Keratinocyte (primary cell): ENCODE measurements at regions not wholly inside any gene's neighbourhood (a gene's known extent, or its start where the extent isn't known, plus 50 kb on each side); places are given as distances from the start of the nearest gene placed in this dataset.

Source experiments
- DNase-seq: peaks from one replicate; pipeline ENCODE4 v3.0.0-alpha.2; 2011; ENCODE audit warnings: low read depth, missing footprints, low spot score
- FAIRE-seq: peaks from 2 replicates; lab custom pipeline; 2011; peaks lifted over from hg19 to GRCh38; lab: Jason Lieb, UNC
- H2AFZ ChIP-seq: 2 replicates; pipeline ENCODE4 v1.6.0; 2012; ENCODE audit warnings: low read length, control low read depth, inconsistent platforms; ENCODE audit not compliant: control insufficient read depth
- H3K27ac ChIP-seq: 2 replicates; pipeline ENCODE4 v1.5.1; 2011; ENCODE audit warnings: low read length; ENCODE audit not compliant: control insufficient read depth, insufficient read depth
- H3K27me3 ChIP-seq: 3 replicates; pipeline ENCODE4 v1.6.0; 2011; ENCODE audit warnings: low read length; ENCODE audit not compliant: control insufficient read depth, insufficient read depth; ENCODE audit errors: extremely low read depth
- H3K36me3 ChIP-seq, 2 experiments: 2 replicates in 1 of 2; 3 replicates in 1 of 2; pipeline ENCODE4 v1.5.1; 2011; ENCODE audit warnings: low read length in 2 of 2, mild to moderate bottlenecking in 1 of 2; ENCODE audit not compliant: control insufficient read depth in 2 of 2, insufficient read depth in 2 of 2; ENCODE audit errors: extremely low read depth in 1 of 2
- H3K4me1 ChIP-seq: 3 replicates; pipeline ENCODE4 v1.5.1; 2011; ENCODE audit warnings: low read length; ENCODE audit not compliant: control insufficient read depth, insufficient read depth; ENCODE audit errors: extremely low read depth
- H3K4me2 ChIP-seq: 3 replicates; pipeline ENCODE4 v1.6.0; 2011; ENCODE audit warnings: low read depth, low read length; ENCODE audit not compliant: control insufficient read depth, insufficient read depth; ENCODE audit errors: extremely low read depth
- H3K4me3 ChIP-seq, 3 experiments: fragments of 200-600 bp in 1 of 3; sonication (generic) in 1 of 3; 2 replicates in 2 of 3; 3 replicates in 1 of 3; pipeline ENCODE4 v1.5.1; 2011 to 2016; ENCODE audit warnings: low read length in 3 of 3, mild to moderate bottlenecking in 3 of 3, control low read depth in 2 of 3, inconsistent platforms in 1 of 3, low read depth in 1 of 3, mixed read lengths in 1 of 3, mixed run types in 1 of 3, moderate library complexity in 1 of 3; ENCODE audit not compliant: control insufficient read depth in 2 of 3, insufficient read depth in 2 of 3; ENCODE audit errors: extremely low read depth in 1 of 3
- H3K79me2 ChIP-seq: 2 replicates; pipeline ENCODE4 v1.6.0; 2012; ENCODE audit warnings: low read length; ENCODE audit not compliant: control insufficient read depth, insufficient read depth
- H3K9ac ChIP-seq: 3 replicates; pipeline ENCODE4 v1.6.0; 2011; ENCODE audit warnings: low read length; ENCODE audit not compliant: control insufficient read depth, insufficient read depth; ENCODE audit errors: extremely low read depth
- H3K9me1 ChIP-seq: 3 replicates; pipeline ENCODE4 v1.6.0; 2011; ENCODE audit warnings: low read length; ENCODE audit not compliant: control insufficient read depth, insufficient read depth; ENCODE audit errors: extremely low read depth
- H3K9me3 ChIP-seq: 2 replicates; pipeline ENCODE4 v1.5.1; 2012; ENCODE audit warnings: low read depth, low read length; ENCODE audit not compliant: control insufficient read depth
- H4K20me1 ChIP-seq: 3 replicates; pipeline ENCODE4 v1.6.0; 2011; ENCODE audit warnings: low read length; ENCODE audit not compliant: control insufficient read depth, insufficient read depth; ENCODE audit errors: extremely low read depth
- CTCF ChIP-seq, 3 experiments: IDR thresholded peaks in 1 of 3; conservative IDR thresholded peaks in 1 of 3; optimal IDR thresholded peaks in 1 of 3; 2 replicates in 2 of 3; 3 replicates in 1 of 3; pipeline versions ENCODE3 to v1.5.1; 2011; ENCODE audit warnings: low read length in 3 of 3, mild to moderate bottlenecking in 3 of 3, moderate library complexity in 2 of 3, control low read depth in 1 of 3, inconsistent platforms in 1 of 3; ENCODE audit not compliant: insufficient read depth in 2 of 3; ENCODE audit errors: extremely low read depth in 1 of 3
- EZH2 ChIP-seq: IDR thresholded peaks from one replicate; pipeline ENCODE4 v1.6.1; 2012; ENCODE audit warnings: inconsistent platforms, mild to moderate bottlenecking, low read length, moderate library complexity
- dilution Hi-C: fragments of 300-500 bp; cut with MboI; formaldehyde crosslinking; loops from one replicate; pipeline ENCODE4 v1.7.0; 2020; ENCODE audit warnings: low sequenced_read_pairs; ENCODE audit not compliant: extremely low pct_ligation_motif_present

- Histone ChIP-seq H3K27ac (no peak overlapping the region), H3K4me2 (no peak overlapping the region), H4K20me1 (no peaks in the 10 kb centered on the region), H3K4me3 (no peak overlapping the region), H3K9me1 (no peaks in the 10 kb centered on the region), H3K36me3 (no peaks in the 10 kb centered on the region), H3K9ac (no peak overlapping the region), H3K9me3 (no peaks in the 10 kb centered on the region), H2AFZ (no peak overlapping the region), H3K27me3 (peaks cover 7% of the 10 kb centered on the region), H3K79me2 (no peaks in the 10 kb centered on the region), H3K4me1 (no peaks in the 10 kb centered on the region)
- TF ChIP-seq CTCF (optimal IDR thresholded peaks at IDR 0.05 in 1 of 3, IDR thresholded peaks at IDR 0.05 in 1 of 3, conservative IDR thresholded peaks at IDR 0.05 in 1 of 3; ENCODE audit: extremely low read depth in 1 of 3, insufficient read depth in 2 of 3, low read length in 3 of 3), result no peak
- TF ChIP-seq EZH2, result no peak
- dilution Hi-C loops, result no loop called here
- no peak for FAIRE-seq
- DNase-seq, result no peak
Measured at GRCh38 chr6:6537488-6538260, 50.8 kb upstream of the LY86 start.

GRCh38 chr6:6538261-6538660, 50.3 kb upstream of the LY86 start:
- H2AFZ ChIP-seq, result no peak overlapping the region
- H3K4me1 ChIP-seq, result no peaks in the 10 kb centered on the region
- H3K4me3 ChIP-seq, result no peak overlapping the region
- no peak overlapping the region for H3K4me2 ChIP-seq
- H3K27me3 ChIP-seq, result peaks cover 7% of the 10 kb centered on the region
- H3K9me1 ChIP-seq, result no peaks in the 10 kb centered on the region
- no peak overlapping the region for H3K27ac ChIP-seq
- no peak for TF ChIP-seq CTCF (optimal IDR thresholded peaks at IDR 0.05 in 1 of 3, IDR thresholded peaks at IDR 0.05 in 1 of 3, conservative IDR thresholded peaks at IDR 0.05 in 1 of 3; ENCODE audit: extremely low read depth in 1 of 3, insufficient read depth in 2 of 3, low read length in 3 of 3)
- TF ChIP-seq EZH2, result no peak
- DNase-seq (no peak), FAIRE-seq (no peak)
- dilution Hi-C loops, result no loop called here
- H3K79me2 ChIP-seq, result no peaks in the 10 kb centered on the region
- H3K9ac ChIP-seq, result no peak overlapping the region
- H3K9me3 ChIP-seq, result no peaks in the 10 kb centered on the region
- H3K36me3 ChIP-seq, result no peaks in the 10 kb centered on the region
- H4K20me1 ChIP-seq, result no peaks in the 10 kb centered on the region
